ENCODE measurements at regions not wholly inside any gene's neighbourhood (a gene's known extent, or its start where the extent isn't known, plus 50 kb on each side); places are given as distances from the start of the nearest gene placed in this dataset.
"Not testable (repeated sequence)": the region's sequence is repeated elsewhere in the genome, so short reads cannot be mapped to it uniquely, and the experiment has no call there.

- DNase-seq: no peak
Observed at GRCh38 chr5:174900240-174900865, 176.0 kb downstream of the MSX2 start.

GRCh38 chr5:174897281-174897950 is 173.0 kb downstream of the MSX2 start:
- DNase-seq: no peak

- DNase-seq: no peak
Observed at GRCh38 chr5:174895360-174895759, 171.0 kb downstream of the MSX2 start.

- no peak for DNase-seq
Observed at GRCh38 chr5:174892742-174893141, 168.4 kb downstream of the MSX2 start.

- not testable (repeated sequence) for DNase-seq
Observed at GRCh38 chr5:174880412-174881200, 156.2 kb downstream of the MSX2 start.

GRCh38 chr5:174877987-174878386 is 153.6 kb downstream of the MSX2 start:
- no peak for DNase-seq

GRCh38 chr5:174872271-174872670 is 147.9 kb downstream of the MSX2 start:
- no peak for DNase-seq

GRCh38 chr5:174852143-174852542 is 127.8 kb downstream of the MSX2 start:
- DNase-seq: no peak

- no peak for DNase-seq
Observed at GRCh38 chr5:174850565-174851169, 126.3 kb downstream of the MSX2 start.

GRCh38 chr5:174849426-174849825 is 125.0 kb downstream of the MSX2 start:
- DNase-seq: no peak

GRCh38 chr5:174844971-174845370 is 120.6 kb downstream of the MSX2 start:
- no peak for DNase-seq

- no peak for DNase-seq
Observed at GRCh38 chr5:174843263-174844250, 119.2 kb downstream of the MSX2 start.

- DNase-seq: no peak
Observed at GRCh38 chr5:174840435-174840834, 116.1 kb downstream of the MSX2 start.

- DNase-seq: no peak
Observed at GRCh38 chr5:174839196-174839595, 114.8 kb downstream of the MSX2 start.

GRCh38 chr5:174837919-174838902 is 113.8 kb downstream of the MSX2 start:
- DNase-seq: no peak

GRCh38 chr5:174834081-174834480 is 109.7 kb downstream of the MSX2 start:
- no peak for DNase-seq

GRCh38 chr5:174832811-174833210 is 108.4 kb downstream of the MSX2 start:
- no peak for DNase-seq

GRCh38 chr5:174832025-174832424 is 107.6 kb downstream of the MSX2 start:
- no peak for DNase-seq

- no peak for DNase-seq
Observed at GRCh38 chr5:174831031-174831660, 106.8 kb downstream of the MSX2 start.

- DNase-seq: no peak
Observed at GRCh38 chr5:174829511-174829864, 105.1 kb downstream of the MSX2 start.

Measured in NCI-H2171 (cell line).